Kidney epithelial cell (primary cell): ENCODE measurements at regions not wholly inside any gene's neighbourhood (a gene's known extent, or its start where the extent isn't known, plus 50 kb on each side); places are given as distances from the start of the nearest gene placed in this dataset.

ENCODE experiments used
- DNase-seq: peaks from one replicate; pipeline ENCODE4 v3.0.0-alpha.2; 2010; ENCODE audit warnings: low read depth
- H3K27me3 ChIP-seq: 2 replicates; pipeline ENCODE4 v1.6.0; 2011; ENCODE audit warnings: low read length; ENCODE audit not compliant: control insufficient read depth, insufficient read depth
- H3K36me3 ChIP-seq: 2 replicates; pipeline ENCODE4 v1.5.1; 2011; ENCODE audit warnings: low read length; ENCODE audit not compliant: control insufficient read depth, insufficient read depth
- H3K4me3 ChIP-seq: 2 replicates; pipeline ENCODE4 v1.5.1; 2011; ENCODE audit warnings: low read depth, mild to moderate bottlenecking, control low read depth, low read length
- CTCF ChIP-seq: IDR thresholded peaks from 2 replicates; pipeline ENCODE4 v1.5.1; 2011; ENCODE audit warnings: mild to moderate bottlenecking, moderate library complexity, low read length, control low read depth, inconsistent platforms; ENCODE audit not compliant: insufficient read depth, poor library complexity, severe bottlenecking

GRCh38 chr15:47212222-47213010 lies 504.9 kb upstream of the SEMA6D start:
- no peak for TF ChIP-seq CTCF
- no peaks in the 10 kb centered on the region for H3K36me3 ChIP-seq
- no peak overlapping the region for H3K4me3 ChIP-seq
- no peaks in the 10 kb centered on the region for H3K27me3 ChIP-seq
- no peak for DNase-seq

GRCh38 chr15:47213883-47214282 lies 503.4 kb upstream of the SEMA6D start:
- no peak for TF ChIP-seq CTCF
- no peak overlapping the region for H3K4me3 ChIP-seq
- no peaks in the 10 kb centered on the region for H3K27me3 ChIP-seq
- H3K36me3 ChIP-seq = no peaks in the 10 kb centered on the region
- DNase-seq = no peak

- no peak for TF ChIP-seq CTCF
- no peak overlapping the region for H3K4me3 ChIP-seq
- H3K27me3 ChIP-seq = no peaks in the 10 kb centered on the region
- H3K36me3 ChIP-seq = no peaks in the 10 kb centered on the region
- DNase-seq = no peak
These were observed 499.0 kb upstream of the SEMA6D start for GRCh38 chr15:47218295-47218694.

- TF ChIP-seq CTCF = no peak
- H3K36me3 ChIP-seq = no peaks in the 10 kb centered on the region
- DNase-seq = no peak
- no peaks in the 10 kb centered on the region for H3K27me3 ChIP-seq
- no peak overlapping the region for H3K4me3 ChIP-seq
These were observed 472.9 kb upstream of the SEMA6D start for GRCh38 chr15:47244361-47244760.

GRCh38 chr15:47246317-47246716 lies 471.0 kb upstream of the SEMA6D start:
- no peak for TF ChIP-seq CTCF
- H3K4me3 ChIP-seq = no peak overlapping the region

GRCh38 chr15:47258521-47258920 lies 458.8 kb upstream of the SEMA6D start:
- no peak for TF ChIP-seq CTCF
- Histone ChIP-seq H3K4me3 (no peak overlapping the region), H3K27me3 (no peaks in the 10 kb centered on the region), H3K36me3 (no peaks in the 10 kb centered on the region)
- DNase-seq = no peak

More at GRCh38 chr15:47246317-47246716, 471.0 kb upstream of the SEMA6D start:
- no peaks in the 10 kb centered on the region for H3K36me3 ChIP-seq
- H3K27me3 ChIP-seq = no peaks in the 10 kb centered on the region
- DNase-seq = no peak
